ENCODE measurements at regions not wholly inside any gene's neighbourhood (a gene's known extent, or its start where the extent isn't known, plus 50 kb on each side); places are given as distances from the start of the nearest gene placed in this dataset.

- no peak for TF ChIP-seq CTCF (IDR thresholded peaks at IDR 0.05)
- no peak for TF ChIP-seq POLR2A (IDR thresholded peaks at IDR 0.05)
- DNase-seq (no peak), ATAC-seq (no peak)
- Histone ChIP-seq H3K27me3 (no peaks in the 10 kb centered on the region), H3K4me3 (no peak overlapping the region), H3K4me1 (no peaks in the 10 kb centered on the region), H3K9me3 (no peaks in the 10 kb centered on the region), H3K36me3 (replicated peaks in 1 of 2; ENCODE audit: insufficient read depth in 1 of 2, low read depth in 2 of 2) (no peaks in the 10 kb centered on the region), H3K27ac (no peak overlapping the region)
- intact Hi-C loops (cut with DNase I) = no loop called here
- 61 to 76% methylated on average over 8 of the region's 8 CpGs for WGBS, 2 donors
Observed at GRCh38 chr6:156046841-156047449, 591.3 kb upstream of the NOX3 start.

- no peak for ATAC-seq
- no peak overlapping the region for H3K27ac ChIP-seq
- H3K4me3 ChIP-seq = no peak overlapping the region
- H3K4me1 ChIP-seq = no peaks in the 10 kb centered on the region
- no peak for DNase-seq
- no peaks in the 10 kb centered on the region for H3K9me3 ChIP-seq
- no peaks in the 10 kb centered on the region for H3K36me3 ChIP-seq (replicated peaks in 1 of 2; ENCODE audit: insufficient read depth in 1 of 2, low read depth in 2 of 2)
- TF ChIP-seq POLR2A (IDR thresholded peaks at IDR 0.05) (no peak), CTCF (IDR thresholded peaks at IDR 0.05) (no peak)
- intact Hi-C loops (cut with DNase I) = no loop called here
- no peaks in the 10 kb centered on the region for H3K27me3 ChIP-seq
- WGBS, 2 donors = 38 to 42% methylated on average over 2 of the region's 2 CpGs
Observed at GRCh38 chr6:156046268-156046665, 590.6 kb upstream of the NOX3 start.

- Histone ChIP-seq H3K27me3 (no peaks in the 10 kb centered on the region), H3K36me3 (replicated peaks in 1 of 2; ENCODE audit: insufficient read depth in 1 of 2, low read depth in 2 of 2) (no peaks in the 10 kb centered on the region), H3K4me3 (no peak overlapping the region), H3K27ac (no peak overlapping the region), H3K4me1 (no peaks in the 10 kb centered on the region), H3K9me3 (no peaks in the 10 kb centered on the region)
- WGBS, 2 donors = 60 to 69% methylated on average over 6 of the region's 6 CpGs
- no peak for DNase-seq
- TF ChIP-seq CTCF (IDR thresholded peaks at IDR 0.05) (no peak), POLR2A (IDR thresholded peaks at IDR 0.05) (no peak)
- no peak for ATAC-seq
- intact Hi-C loops (cut with DNase I) = no loop called here
Observed at GRCh38 chr6:156045401-156046267, 590.0 kb upstream of the NOX3 start.

GRCh38 chr6:156033598-156033997 is 578.0 kb upstream of the NOX3 start:
- Histone ChIP-seq H3K36me3 (replicated peaks in 1 of 2; ENCODE audit: insufficient read depth in 1 of 2, low read depth in 2 of 2) (no peaks in the 10 kb centered on the region), H3K27ac (no peak overlapping the region), H3K4me1 (no peaks in the 10 kb centered on the region), H3K27me3 (no peaks in the 10 kb centered on the region), H3K9me3 (peaks cover 0 to 6% (median 0%) of the 10 kb centered on the region in 3 donors), H3K4me3 (no peak overlapping the region)
- intact Hi-C loops (cut with DNase I) = no loop called here
- no peak for DNase-seq
- TF ChIP-seq CTCF (IDR thresholded peaks at IDR 0.05) = no peak
- no peak for TF ChIP-seq POLR2A (IDR thresholded peaks at IDR 0.05)
- ATAC-seq = no peak

Measured in body of pancreas (tissue), 4 donors.